Lower leg skin (tissue), 4 donors: ENCODE measurements at regions not wholly inside any gene's neighbourhood (a gene's known extent, or its start where the extent isn't known, plus 50 kb on each side); places are given as distances from the start of the nearest gene placed in this dataset.

Source experiments
- DNase-seq, 2 donors: peaks; one replicate each; pipeline ENCODE4 v3.0.0-alpha.2; 2019; ENCODE audit warnings: low spot score in 2 of 2
- H3K4me3 ChIP-seq: fragments of 200-600 bp; sonication (generic); 2 replicates; pipeline ENCODE4 v1.5.1; 2017; ENCODE audit warnings: mild to moderate bottlenecking, low read depth; ENCODE audit not compliant: poor library complexity, severe bottlenecking
- CTCF ChIP-seq, 3 donors: fragments of 450-650 bp; IDR thresholded peaks; one replicate each; pipeline ENCODE4 v1.5.1; 2016; ENCODE audit warnings: antibody characterized with exemption in 3 of 3, mild to moderate bottlenecking in 3 of 3, moderate library complexity in 2 of 3
- POLR2A ChIP-seq, 2 donors: fragments of 450-650 bp; IDR thresholded peaks; one replicate each; pipeline ENCODE4 v1.6.1; 2016 to 2017; ENCODE audit warnings: antibody characterized with exemption in 2 of 2, mild to moderate bottlenecking in 1 of 2, moderate library complexity in 1 of 2
- WGBS, 2 donors: methylation state at CpG; one replicate each; pipeline ENCODE4 v1.1.5; 2018; 5-methylcytosine and 5-hydroxymethylcytosine counted together
- intact Hi-C: fragments of 100-400 bp; cut with DNase I; formaldehyde crosslinking; loops from one replicate; pipeline ENCODE4 v1.15.0; 2023; ENCODE audit warnings: low total_unique reads

GRCh38 chr2:188217264-188217663, 74.4 kb upstream of the GULP1 start:
- WGBS, 2 donors = 82 to 92% methylated on average over 4 of the region's 4 CpGs
- intact Hi-C loops = no loop called here
- no peak for TF ChIP-seq POLR2A (IDR thresholded peaks at IDR 0.05)
- TF ChIP-seq CTCF (IDR thresholded peaks at IDR 0.05) = no peak
- no peak for DNase-seq
- H3K4me3 ChIP-seq = no peak overlapping the region

GRCh38 chr2:188219541-188219940, 72.1 kb upstream of the GULP1 start:
- intact Hi-C loops = no loop called here
- TF ChIP-seq POLR2A (IDR thresholded peaks at IDR 0.05) = no peak
- no peak for TF ChIP-seq CTCF (IDR thresholded peaks at IDR 0.05)
- WGBS, 2 donors = 91 to 96% methylated on average over 1 of the region's 1 CpG
- no peak overlapping the region for H3K4me3 ChIP-seq
- DNase-seq = no peak

- intact Hi-C loops = no loop called here
- WGBS, 2 donors = 90 to 92% methylated on average over 2 of the region's 2 CpGs
- TF ChIP-seq CTCF (IDR thresholded peaks at IDR 0.05) = no peak
- H3K4me3 ChIP-seq = no peak overlapping the region
- DNase-seq = no peak
Observed at GRCh38 chr2:188220535-188220934, 71.1 kb upstream of the GULP1 start.

DNA sequence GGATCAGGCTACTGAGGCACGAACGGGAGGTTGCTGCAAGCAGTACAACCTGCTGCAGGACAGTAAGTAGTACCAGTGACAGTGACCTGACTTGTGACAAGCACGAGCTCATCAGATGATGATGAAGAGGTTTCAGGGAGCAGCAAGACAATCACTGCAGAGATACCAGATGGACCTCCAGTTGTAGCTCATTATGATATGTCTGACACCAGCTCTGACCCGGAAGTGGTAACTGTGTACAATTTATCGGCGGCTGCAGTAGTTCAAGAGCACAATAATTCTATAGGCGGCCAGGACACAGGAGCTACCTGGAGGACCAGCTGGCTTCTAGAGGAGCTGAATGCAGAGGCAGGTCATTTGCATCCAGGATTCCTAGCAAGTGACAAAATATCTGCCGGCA, 64.0 kb upstream of the GULP1 start:
- 85 to 89% methylated on average over 8 of the region's 8 CpGs for WGBS, 2 donors
- TF ChIP-seq CTCF (IDR thresholded peaks at IDR 0.05) (no peak), POLR2A (IDR thresholded peaks at IDR 0.05) (no peak)
- DNase-seq = no peak
- no peak overlapping the region for H3K4me3 ChIP-seq
- intact Hi-C loops = no loop called here

GRCh38 chr2:188235364-188235763, 56.3 kb upstream of the GULP1 start:
- WGBS, 2 donors = 89% methylated on average over 5 of the region's 5 CpGs
- DNase-seq = no peak
- H3K4me3 ChIP-seq = no peak overlapping the region
- intact Hi-C loops = no loop called here
- no peak for TF ChIP-seq CTCF (IDR thresholded peaks at IDR 0.05)
- no peak for TF ChIP-seq POLR2A (IDR thresholded peaks at IDR 0.05)

DNA sequence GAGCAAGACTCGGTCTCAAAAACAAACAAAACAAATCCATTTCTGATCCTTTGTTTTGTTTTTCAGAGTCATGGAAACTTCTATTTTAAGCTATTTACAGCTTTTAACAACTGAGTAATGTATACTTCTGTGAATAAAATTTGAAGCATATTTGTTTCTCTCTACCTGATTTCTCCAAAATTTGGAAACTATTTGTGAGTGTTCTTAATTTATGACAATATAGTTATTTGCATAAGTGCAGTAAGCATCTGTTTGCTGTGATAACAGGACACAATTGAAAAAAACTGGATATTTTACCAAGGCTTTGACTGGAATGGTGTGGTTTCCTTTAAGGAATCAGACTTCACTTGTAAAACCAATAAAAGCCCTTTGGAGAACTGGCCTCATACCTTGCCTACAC, 53.3 kb upstream of the GULP1 start:
- intact Hi-C loops = no loop called here
- TF ChIP-seq CTCF (IDR thresholded peaks at IDR 0.05) (no peak), POLR2A (IDR thresholded peaks at IDR 0.05) (no peak)
- WGBS, 2 donors = 0 to 59% methylated on average over 1 of the region's 1 CpG
- DNase-seq = no peak
- H3K4me3 ChIP-seq = no peak overlapping the region
